ENCODE measurements at regions not wholly inside any gene's neighbourhood (a gene's known extent, or its start where the extent isn't known, plus 50 kb on each side); places are given as distances from the start of the nearest gene placed in this dataset.
"Not testable (repeated sequence)": the region's sequence is repeated elsewhere in the genome, so short reads cannot be mapped to it uniquely, and the experiment has no call there.

DNA sequence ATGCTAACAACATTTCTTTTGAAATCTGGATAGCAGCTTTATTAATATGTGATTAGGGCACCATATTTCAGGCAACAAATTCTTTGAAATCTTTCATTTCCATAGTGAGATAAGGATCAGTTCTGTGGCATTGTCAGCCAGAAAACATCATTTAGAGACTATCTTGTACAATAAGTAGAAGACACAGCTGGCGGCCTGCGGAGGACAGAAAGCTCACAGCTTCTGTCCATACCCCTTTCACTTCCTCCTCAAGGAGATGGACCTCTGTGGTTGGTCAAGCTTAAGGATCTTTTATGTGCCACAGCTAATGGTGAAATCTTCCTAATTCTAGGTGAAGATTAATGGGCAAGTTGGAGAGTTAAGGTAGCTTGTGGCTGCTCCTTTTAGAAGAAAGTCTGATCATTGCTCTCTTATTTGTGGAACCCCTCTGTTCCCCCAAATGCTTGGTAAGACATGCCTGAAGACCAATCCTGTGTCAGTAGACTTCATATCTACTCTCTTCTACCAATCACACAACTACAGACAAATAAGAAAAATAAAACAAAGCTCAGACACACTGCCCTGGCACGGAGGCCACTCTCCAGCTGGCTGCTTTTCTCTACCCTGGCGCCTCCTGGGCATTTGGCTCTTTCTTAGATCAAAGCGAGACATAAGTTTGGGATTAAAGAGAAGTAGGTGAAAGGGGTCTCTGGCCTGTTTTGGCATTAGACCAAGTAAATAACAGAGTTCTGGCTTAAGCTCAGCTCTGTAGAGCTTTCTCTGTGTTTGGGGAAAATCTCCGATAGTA is 5298.2 kb upstream of the TPTE start:
- peaks cover 59 to 71% of the 10 kb centered on the region in 2 experiments for H3K9me3 ChIP-seq (ENCODE audit: insufficient read depth in 2 of 2, low read depth in 1 of 2, low read length in 1 of 2)
- not testable (repeated sequence) for FAIRE-seq

DNA sequence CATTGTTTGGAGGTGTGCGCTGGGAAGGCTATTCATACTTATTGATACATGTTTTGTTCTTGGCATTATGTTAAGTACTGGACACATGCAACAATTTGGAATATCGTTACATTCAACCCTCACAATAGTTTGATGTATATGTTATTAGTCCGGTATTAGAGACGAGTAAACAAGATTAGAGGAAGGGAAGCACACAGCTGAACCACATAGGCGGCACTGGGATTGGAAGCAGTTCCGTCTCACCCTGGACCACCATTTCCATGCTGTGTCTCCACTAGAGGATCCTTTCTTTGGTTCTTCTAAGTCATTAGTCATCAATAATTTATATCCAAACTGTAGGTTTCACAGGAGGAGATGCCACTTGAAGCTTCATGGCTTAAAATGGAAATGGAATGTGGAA is 5297.2 kb upstream of the TPTE start:
- H2AFZ ChIP-seq (ENCODE audit: low read length); H2BK20ac ChIP-seq (ENCODE audit: low read length); FAIRE-seq; H3K4me3 ChIP-seq (ENCODE audit: extremely low read depth in 1 of 4, insufficient read depth in 2 of 4, low read depth in 3 of 4, low read length in 4 of 4); H3K79me1 ChIP-seq (ENCODE audit: low read depth, low read length); H4K91ac ChIP-seq (replicated peaks; ENCODE audit: insufficient read length, low read length); H2AK5ac ChIP-seq (ENCODE audit: low read depth, low read length); H4K20me1 ChIP-seq (replicated peaks in 1 of 2; ENCODE audit: control insufficient read depth in 1 of 2, insufficient read depth in 2 of 2, low read length in 2 of 2); H3K4me1 ChIP-seq (replicated peaks in 1 of 4; ENCODE audit: control insufficient read depth in 3 of 4, insufficient read depth in 4 of 4, low read length in 3 of 4); H2BK120ac ChIP-seq (replicated peaks; ENCODE audit: low read depth, low read length); H3K79me2 ChIP-seq (ENCODE audit: control insufficient read depth in 1 of 2, insufficient read depth in 2 of 2, low read length in 2 of 2); H2BK15ac ChIP-seq (ENCODE audit: low read length); DNase-seq (ENCODE audit: low read depth in 1 of 2, low spot score in 2 of 2); H3K23me2 ChIP-seq (ENCODE audit: low read depth, low read length); H2BK12ac ChIP-seq (ENCODE audit: low read depth, low read length); H3K4me2 ChIP-seq (ENCODE audit: insufficient read depth in 1 of 2, low read depth in 2 of 2, low read length in 2 of 2); H3K27ac ChIP-seq (ENCODE audit: low read depth, low read length); H4K8ac ChIP-seq (ENCODE audit: extremely low read depth, insufficient read depth, low read length); H3K36me3 ChIP-seq (ENCODE audit: control insufficient read depth in 2 of 4, insufficient read depth in 4 of 4, low read length in 3 of 4); CTCF ChIA-PET (ENCODE audit: partially characterized antibody); H2BK5ac ChIP-seq (ENCODE audit: low read depth, low read length); H4K5ac ChIP-seq (ENCODE audit: insufficient read length, low read depth, low read length); H3K56ac ChIP-seq (replicated peaks; ENCODE audit: insufficient read length, low read depth, low read length); H3K9ac ChIP-seq (replicated peaks in 1 of 4; ENCODE audit: extremely low read depth in 1 of 4, low read depth in 3 of 4, low read length in 3 of 4); H3K18ac ChIP-seq (ENCODE audit: extremely low read depth, low read length); H3K4ac ChIP-seq (replicated peaks; ENCODE audit: insufficient read length, low read depth, low read length); H3K27me3 ChIP-seq (replicated peaks in 1 of 4; ENCODE audit: control insufficient read depth in 3 of 4, extremely low read depth in 1 of 4, insufficient read depth in 3 of 4, low read length in 3 of 4); POLR2A ChIA-PET (ENCODE audit: partially characterized antibody); H3K14ac ChIP-seq (ENCODE audit: insufficient read length); H3K23ac ChIP-seq (ENCODE audit: insufficient read length): not testable (repeated sequence)
- H3K9me3 ChIP-seq (ENCODE audit: insufficient read depth in 2 of 2, low read depth in 1 of 2, low read length in 1 of 2) = peaks cover 59 to 71% of the 10 kb centered on the region in 2 experiments
- 78% methylated on average over 6 of the region's 6 CpGs; no CpG with 5 or more reads in 1 of the 2 experiments for WGBS, 2 experiments (ENCODE audit: extremely low coverage in 1 of 2, insufficient coverage in 1 of 2, insufficient read length in 1 of 2, insufficient replicate concordance in 2 of 2, low coverage in 1 of 2, low lambda C conversion rate in 2 of 2, missing lambda C conversion rate in 1 of 2)

More for the DNA sequence above, 5298.2 kb upstream of the TPTE start:
- H3K79me1 ChIP-seq (ENCODE audit: low read depth, low read length); H4K8ac ChIP-seq (ENCODE audit: extremely low read depth, insufficient read depth, low read length); H3K4me2 ChIP-seq (ENCODE audit: insufficient read depth in 1 of 2, low read depth in 2 of 2, low read length in 2 of 2); H3K36me3 ChIP-seq (ENCODE audit: control insufficient read depth in 2 of 4, insufficient read depth in 4 of 4, low read length in 3 of 4); H3K4ac ChIP-seq (replicated peaks; ENCODE audit: insufficient read length, low read depth, low read length); H3K23me2 ChIP-seq (ENCODE audit: low read depth, low read length); H2BK12ac ChIP-seq (ENCODE audit: low read depth, low read length); DNase-seq (ENCODE audit: low read depth in 1 of 2, low spot score in 2 of 2); H4K20me1 ChIP-seq (replicated peaks in 1 of 2; ENCODE audit: control insufficient read depth in 1 of 2, insufficient read depth in 2 of 2, low read length in 2 of 2); H3K27ac ChIP-seq (ENCODE audit: low read depth, low read length); H2BK15ac ChIP-seq (ENCODE audit: low read length); H2AK5ac ChIP-seq (ENCODE audit: low read depth, low read length); H3K4me3 ChIP-seq (ENCODE audit: extremely low read depth in 1 of 4, insufficient read depth in 2 of 4, low read depth in 3 of 4, low read length in 4 of 4); H3K9ac ChIP-seq (replicated peaks in 1 of 4; ENCODE audit: extremely low read depth in 1 of 4, low read depth in 3 of 4, low read length in 3 of 4); H3K18ac ChIP-seq (ENCODE audit: extremely low read depth, low read length); H2BK20ac ChIP-seq (ENCODE audit: low read length); H4K5ac ChIP-seq (ENCODE audit: insufficient read length, low read depth, low read length); H3K27me3 ChIP-seq (replicated peaks in 1 of 4; ENCODE audit: control insufficient read depth in 3 of 4, extremely low read depth in 1 of 4, insufficient read depth in 3 of 4, low read length in 3 of 4); H2AFZ ChIP-seq (ENCODE audit: low read length); H3K56ac ChIP-seq (replicated peaks; ENCODE audit: insufficient read length, low read depth, low read length); H2BK5ac ChIP-seq (ENCODE audit: low read depth, low read length); H3K14ac ChIP-seq (ENCODE audit: insufficient read length); POLR2A ChIA-PET (ENCODE audit: partially characterized antibody); H3K4me1 ChIP-seq (replicated peaks in 1 of 4; ENCODE audit: control insufficient read depth in 3 of 4, insufficient read depth in 4 of 4, low read length in 3 of 4); H2BK120ac ChIP-seq (replicated peaks; ENCODE audit: low read depth, low read length); CTCF ChIA-PET (ENCODE audit: partially characterized antibody); H4K91ac ChIP-seq (replicated peaks; ENCODE audit: insufficient read length, low read length); H3K79me2 ChIP-seq (ENCODE audit: control insufficient read depth in 1 of 2, insufficient read depth in 2 of 2, low read length in 2 of 2); H3K23ac ChIP-seq (ENCODE audit: insufficient read length): not testable (repeated sequence)
- 66% methylated on average over 6 of the region's 6 CpGs; no CpG with 5 or more reads in 1 of the 2 experiments for WGBS, 2 experiments (ENCODE audit: extremely low coverage in 1 of 2, insufficient coverage in 1 of 2, insufficient read length in 1 of 2, insufficient replicate concordance in 2 of 2, low coverage in 1 of 2, low lambda C conversion rate in 2 of 2, missing lambda C conversion rate in 1 of 2)

Measured in H1 (cell line).